Lower leg skin (tissue), 3 donors: ENCODE measurements at regions not wholly inside any gene's neighbourhood (a gene's known extent, or its start where the extent isn't known, plus 50 kb on each side); places are given as distances from the start of the nearest gene placed in this dataset.

Experiments used
- CTCF ChIP-seq, 3 donors: fragments of 450-650 bp; IDR thresholded peaks; one replicate each; pipeline ENCODE4 v1.5.1; 2016; ENCODE audit warnings: antibody characterized with exemption in 3 of 3, mild to moderate bottlenecking in 3 of 3, moderate library complexity in 2 of 3
- POLR2A ChIP-seq, 2 donors: fragments of 450-650 bp; IDR thresholded peaks; one replicate each; pipeline ENCODE4 v1.6.1; 2016 to 2017; ENCODE audit warnings: antibody characterized with exemption in 2 of 2, mild to moderate bottlenecking in 1 of 2, moderate library complexity in 1 of 2

- TF ChIP-seq CTCF (IDR thresholded peaks at IDR 0.05) (no peak), POLR2A (IDR thresholded peaks at IDR 0.05) (no peak)
Measured at GRCh38 chr2:173434762-173435569, 80.3 kb downstream of the CDCA7 start.
